A549 (cell line): ENCODE measurements at regions not wholly inside any gene's neighbourhood (a gene's known extent, or its start where the extent isn't known, plus 50 kb on each side); places are given as distances from the start of the nearest gene placed in this dataset.

ENCODE experiments used
- CTCF ChIP-seq: fragments of >200 bp; sonication (Bioruptor Twin); formaldehyde crosslinking; IDR thresholded peaks from 3 replicates; pipeline ENCODE4 v1.5.1; 2016
- HMGXB4 ChIP-seq: fragments of 250-450 bp; sonication (Bioruptor Pico); IDR thresholded peaks from 2 replicates; pipeline ENCODE4 v1.5.0; 2021; ENCODE audit warnings: mild to moderate bottlenecking, moderate library complexity, borderline replicate concordance
- POLR2A ChIP-seq: IDR thresholded peaks from 2 replicates; pipeline ENCODE4 v1.6.1; 2012; ENCODE audit warnings: mild to moderate bottlenecking, low read length
- TP53 ChIP-seq: fragments of 250-450 bp; sonication (Bioruptor Pico); IDR thresholded peaks from 2 replicates; pipeline ENCODE4 v1.5.0; 2021; ENCODE audit warnings: mild to moderate bottlenecking, moderate library complexity

- TF ChIP-seq HMGXB4 (CRISPR knock-in tag): no peak
- no peak for TF ChIP-seq TP53
- TF ChIP-seq POLR2A: no peak
- TF ChIP-seq CTCF: no peak
Measured at GRCh38 chr2:220703279-220703678, 868.8 kb downstream of the EPHA4 start.
